ENCODE measurements at regions not wholly inside any gene's neighbourhood (a gene's known extent, or its start where the extent isn't known, plus 50 kb on each side); places are given as distances from the start of the nearest gene placed in this dataset.

- TF ChIP-seq CTCF (conservative IDR thresholded peaks at IDR 0.05) (no peak), ZFX (IDR thresholded peaks at IDR 0.05) (no peak)
Measured at GRCh38 chr18:68298330-68298729, 416.6 kb downstream of the TMX3 start.

All from C4-2B (cell line).